Epithelial cell of esophagus (primary cell): ENCODE measurements at regions not wholly inside any gene's neighbourhood (a gene's known extent, or its start where the extent isn't known, plus 50 kb on each side); places are given as distances from the start of the nearest gene placed in this dataset.

ENCODE experiments used
- DNase-seq: peaks from one replicate; pipeline ENCODE4 v3.0.0; 2010; ENCODE audit warnings: low read depth
- H3K4me3 ChIP-seq: 2 replicates; pipeline ENCODE4 v1.5.1; 2011; ENCODE audit warnings: mild to moderate bottlenecking, low read length, control low read depth
- CTCF ChIP-seq: IDR thresholded peaks from 2 replicates; pipeline ENCODE4 v1.5.1; 2011; ENCODE audit warnings: low read depth, mild to moderate bottlenecking, low read length, control low read depth, inconsistent platforms; ENCODE audit not compliant: insufficient read depth; ENCODE audit errors: missing control alignments

- no peak for DNase-seq
- no peak for TF ChIP-seq CTCF
- H3K4me3 ChIP-seq, result no peak overlapping the region
Observed at GRCh38 chr17:72554508-72554907, 433.7 kb downstream of the SOX9 start.

- H3K4me3 ChIP-seq, result no peak overlapping the region
- DNase-seq, result peak; percentile 58
- TF ChIP-seq CTCF, result no peak
Observed at GRCh38 chr17:72555052-72555451, 434.2 kb downstream of the SOX9 start.

- TF ChIP-seq CTCF, result peak; percentile 79
- DNase-seq, result peak; percentile 80
- no peak overlapping the region for H3K4me3 ChIP-seq
Observed at GRCh38 chr17:72556944-72557826, 436.4 kb downstream of the SOX9 start.

GRCh38 chr17:72558971-72559476 lies 438.2 kb downstream of the SOX9 start:
- H3K4me3 ChIP-seq, result no peak overlapping the region
- no peak for DNase-seq
- TF ChIP-seq CTCF, result no peak

- peak; percentile 83 for TF ChIP-seq CTCF
- no peak overlapping the region for H3K4me3 ChIP-seq
- peak; percentile 61 for DNase-seq
Observed at GRCh38 chr17:72560303-72561247, 439.8 kb downstream of the SOX9 start.

- DNase-seq, result no peak
- no peak overlapping the region for H3K4me3 ChIP-seq
- TF ChIP-seq CTCF, result no peak
Observed at GRCh38 chr17:72561266-72561665, 440.4 kb downstream of the SOX9 start.
